Ovary (tissue), 7 donors: ENCODE measurements at regions not wholly inside any gene's neighbourhood (a gene's known extent, or its start where the extent isn't known, plus 50 kb on each side); places are given as distances from the start of the nearest gene placed in this dataset.

ENCODE experiments used
- DNase-seq, 5 donors: peaks; one replicate each; pipeline ENCODE4 v3.0.0-alpha.2; 2019 to 2020
- H3K27ac ChIP-seq, 2 donors: fragments of 200-600 bp; one replicate each; pipeline versions ENCODE4 v1.5.1 to v1.8.0; 2019 to 2022
- H3K27me3 ChIP-seq: fragments of 200-600 bp; one replicate; pipeline ENCODE4 v1.8.0; 2022
- H3K36me3 ChIP-seq: fragments of 200-600 bp; sonication (generic); one replicate; pipeline ENCODE4 v1.5.1; 2019
- H3K4me1 ChIP-seq: one replicate; pipeline ENCODE4 v1.8.1; 2013; ENCODE audit warnings: mild to moderate bottlenecking, moderate library complexity; ENCODE audit not compliant: insufficient read depth
- H3K4me3 ChIP-seq: fragments of 200-600 bp; sonication (generic); one replicate; pipeline ENCODE4 v1.5.1; 2017
- H3K9me3 ChIP-seq, 2 donors: fragments of 200-600 bp in 1 of 2; sonication (generic) in 1 of 2; one replicate each; pipeline versions ENCODE4 v1.5.1 to v1.8.1; 2013 to 2019; ENCODE audit warnings: mild to moderate bottlenecking in 1 of 2, moderate library complexity in 1 of 2
- EP300 ChIP-seq: sonication (generic); formaldehyde crosslinking; IDR thresholded peaks from one replicate; pipeline ENCODE4 v1.6.1; 2017; ENCODE audit warnings: antibody characterized with exemption
- POLR2A ChIP-seq: fragments of 450-650 bp; IDR thresholded peaks from one replicate; pipeline ENCODE4 v1.6.1; 2017; ENCODE audit warnings: antibody characterized with exemption, mild to moderate bottlenecking, moderate library complexity
- WGBS, 3 donors: extraction: QIAGEN DNeasy Blood & Tissue Kit in 1 of 3; methylation state at CpG; one replicate each; pipeline versions ENCODE4 v1.1.5 to v1.1.7; 2013 to 2017; 5-methylcytosine and 5-hydroxymethylcytosine counted together
- intact Hi-C, 4 donors: fragments of 100-400 bp; cut with DNase I; formaldehyde crosslinking; loops; one replicate each; pipeline versions ENCODE4 v1.11.0 to v1.15.1; 2022 to 2023
- TF ChIP-seq, protein P1 (sequence below), 3 donors: fragments of 450-650 bp in 2 of 3; fragments of 200-600 bp in 1 of 3; IDR thresholded peaks; one replicate each; pipeline versions ENCODE4 v1.5.1 to v1.8.0; 2016 to 2022; ENCODE audit warnings: antibody characterized with exemption in 3 of 3, mild to moderate bottlenecking in 1 of 3
- donor health status: DM: no; HTN: no; CAD: no; lungs with moderate emphysema.
- donor health status: DM: no; HTN: no; CAD: no.
- donor health status: Bipolar disorder and iron deficiency.
- donor health status: DM: no; HTN: no; CAD: no.
- donor health status: DM: yes; HTN: yes; CAD: no.

DNA sequence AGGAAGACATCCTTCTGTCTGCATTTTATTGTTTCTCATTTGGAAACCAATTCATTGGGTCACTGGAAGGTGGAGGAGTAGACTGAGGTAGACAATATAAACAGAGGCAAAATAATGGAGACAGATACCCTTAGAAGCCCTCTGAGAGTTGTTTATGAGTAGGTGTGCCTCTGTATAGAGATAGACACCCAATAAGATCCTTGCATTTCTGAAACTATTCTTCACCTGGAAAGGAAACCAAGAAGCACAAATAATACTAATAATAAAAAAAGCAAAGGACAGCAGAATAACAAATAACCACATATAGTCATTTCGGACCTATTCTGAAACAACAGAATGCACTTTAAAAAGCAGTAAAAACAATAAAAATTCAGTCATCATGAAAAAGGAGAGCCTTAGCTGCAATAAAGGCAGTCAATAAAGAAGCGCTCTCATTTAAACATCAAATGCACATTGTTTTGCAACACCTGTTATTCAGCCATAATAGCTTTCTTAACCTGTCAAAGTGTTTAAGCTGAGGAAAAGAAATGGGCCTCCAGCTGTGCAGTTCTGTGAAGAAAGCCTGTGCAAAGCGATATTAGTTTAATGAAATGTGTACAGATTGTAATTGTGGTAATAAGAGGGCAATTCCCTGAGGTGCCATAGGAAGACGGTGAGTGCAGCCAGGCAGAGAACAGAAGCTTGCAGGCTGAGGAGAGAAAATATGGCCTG lies 904.2 kb downstream of the STPG2 start:
- TF ChIP-seq POLR2A (no peak), EP300 (no peak)
- TF ChIP-seq, protein P1, sequence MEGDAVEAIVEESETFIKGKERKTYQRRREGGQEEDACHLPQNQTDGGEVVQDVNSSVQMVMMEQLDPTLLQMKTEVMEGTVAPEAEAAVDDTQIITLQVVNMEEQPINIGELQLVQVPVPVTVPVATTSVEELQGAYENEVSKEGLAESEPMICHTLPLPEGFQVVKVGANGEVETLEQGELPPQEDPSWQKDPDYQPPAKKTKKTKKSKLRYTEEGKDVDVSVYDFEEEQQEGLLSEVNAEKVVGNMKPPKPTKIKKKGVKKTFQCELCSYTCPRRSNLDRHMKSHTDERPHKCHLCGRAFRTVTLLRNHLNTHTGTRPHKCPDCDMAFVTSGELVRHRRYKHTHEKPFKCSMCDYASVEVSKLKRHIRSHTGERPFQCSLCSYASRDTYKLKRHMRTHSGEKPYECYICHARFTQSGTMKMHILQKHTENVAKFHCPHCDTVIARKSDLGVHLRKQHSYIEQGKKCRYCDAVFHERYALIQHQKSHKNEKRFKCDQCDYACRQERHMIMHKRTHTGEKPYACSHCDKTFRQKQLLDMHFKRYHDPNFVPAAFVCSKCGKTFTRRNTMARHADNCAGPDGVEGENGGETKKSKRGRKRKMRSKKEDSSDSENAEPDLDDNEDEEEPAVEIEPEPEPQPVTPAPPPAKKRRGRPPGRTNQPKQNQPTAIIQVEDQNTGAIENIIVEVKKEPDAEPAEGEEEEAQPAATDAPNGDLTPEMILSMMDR (IDR thresholded peaks at IDR 0.05) = no peak
- Histone ChIP-seq H3K4me3 (no peak overlapping the region), H3K36me3 (no peaks in the 10 kb centered on the region), H3K27ac (no peak overlapping the region), H3K4me1 (no peaks in the 10 kb centered on the region), H3K27me3 (no peaks in the 10 kb centered on the region), H3K9me3 (no peaks in the 10 kb centered on the region)
- intact Hi-C loops = no loop called here
- WGBS, 3 donors = 61 to 65% (median 63%) methylated on average over 4 of the region's 4 CpGs
- no peak for DNase-seq

DNA sequence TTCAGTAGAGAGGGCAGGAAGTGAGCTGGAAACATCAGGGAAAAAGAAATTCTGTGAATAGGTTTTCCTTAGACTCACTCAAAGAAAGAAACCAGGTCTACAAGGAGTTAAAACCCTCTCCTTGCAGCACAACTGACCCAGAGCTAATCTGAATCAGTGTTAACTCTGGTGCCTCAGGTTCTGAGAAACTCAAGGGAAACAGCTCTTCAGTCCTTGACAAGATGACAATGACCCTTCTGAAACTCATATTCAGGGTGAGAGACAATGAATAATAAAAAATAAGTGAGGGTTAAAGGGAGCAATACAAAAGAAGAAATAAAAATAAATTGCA lies 903.6 kb downstream of the STPG2 start:
- TF ChIP-seq EP300 = no peak
- TF ChIP-seq, protein P1 (IDR thresholded peaks at IDR 0.05) = no peak
- TF ChIP-seq POLR2A = no peak
- intact Hi-C loops = no loop called here
- H3K4me3 ChIP-seq = no peak overlapping the region
- no peaks in the 10 kb centered on the region for H3K27me3 ChIP-seq
- no peaks in the 10 kb centered on the region for H3K9me3 ChIP-seq
- H3K4me1 ChIP-seq = no peaks in the 10 kb centered on the region
- H3K27ac ChIP-seq = no peak overlapping the region
- no peaks in the 10 kb centered on the region for H3K36me3 ChIP-seq
- DNase-seq = no peak

DNA sequence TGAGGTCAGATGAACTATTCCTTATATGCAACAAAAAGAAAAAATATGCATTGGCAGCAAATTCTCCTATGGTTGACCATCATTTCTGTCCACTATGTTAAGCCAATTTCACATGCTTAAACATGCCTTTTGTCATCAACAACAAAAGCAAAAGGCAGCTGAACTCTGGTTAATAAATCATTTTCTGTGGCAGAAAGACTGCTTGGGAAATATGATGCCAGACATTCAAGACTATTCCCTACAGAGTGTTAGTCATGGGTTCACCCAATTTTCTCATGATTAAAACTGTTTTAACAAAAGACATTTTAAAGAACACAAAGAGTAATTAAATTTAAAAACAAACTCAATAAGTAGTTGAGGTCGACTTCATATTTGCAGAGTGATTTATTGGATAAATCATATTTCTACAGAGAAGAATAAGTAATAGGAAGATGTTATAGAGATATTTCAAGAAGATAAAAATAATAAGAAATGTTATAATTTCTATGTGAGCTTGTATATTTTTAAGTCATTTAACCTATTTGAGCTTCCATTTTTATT lies 890.6 kb downstream of the STPG2 start:
- TF ChIP-seq POLR2A (no peak), EP300 (no peak)
- TF ChIP-seq, protein P1 (IDR thresholded peaks at IDR 0.05) = no peak
- WGBS, 3 donors = 58 to 61% (median 59%) methylated on average over 1 of the region's 1 CpG
- intact Hi-C loops = no loop called here

DNA sequence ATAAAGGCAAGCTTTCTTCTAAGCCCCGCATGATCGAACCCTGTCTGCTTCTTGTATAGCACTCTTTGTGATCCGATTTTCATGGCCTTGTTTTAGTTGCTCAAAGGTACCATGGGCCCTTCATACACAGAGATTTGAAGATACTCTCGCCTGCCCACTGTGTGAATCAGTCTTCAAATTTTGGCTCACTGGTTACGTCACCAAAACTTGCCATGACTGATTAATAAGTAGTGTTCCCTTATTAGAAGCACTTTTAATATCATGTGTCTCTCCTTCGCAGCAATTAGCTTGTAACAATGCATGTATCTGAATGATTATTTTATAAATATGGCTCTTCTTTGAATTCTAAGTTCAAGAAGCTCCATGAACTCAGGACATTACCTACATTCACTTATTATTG lies 880.5 kb downstream of the STPG2 start:
- Histone ChIP-seq H3K36me3 (no peaks in the 10 kb centered on the region), H3K27ac (no peak overlapping the region), H3K4me3 (no peak overlapping the region), H3K4me1 (no peaks in the 10 kb centered on the region), H3K27me3 (no peaks in the 10 kb centered on the region), H3K9me3 (no peaks in the 10 kb centered on the region)
- TF ChIP-seq POLR2A (no peak), EP300 (no peak)
- TF ChIP-seq, protein P1 (IDR thresholded peaks at IDR 0.05) = no peak
- 89 to 92% (median 91%) methylated on average over 6 of the region's 6 CpGs for WGBS, 3 donors
- intact Hi-C loops = no loop called here
- no peak for DNase-seq

More for the DNA sequence above, 890.6 kb downstream of the STPG2 start:
- H3K27ac ChIP-seq = no peak overlapping the region
- no peaks in the 10 kb centered on the region for H3K9me3 ChIP-seq
- no peak for DNase-seq
- H3K27me3 ChIP-seq = no peaks in the 10 kb centered on the region
- H3K4me1 ChIP-seq = no peaks in the 10 kb centered on the region
- no peak overlapping the region for H3K4me3 ChIP-seq
- H3K36me3 ChIP-seq = no peaks in the 10 kb centered on the region
